ENCODE measurements at regions not wholly inside any gene's neighbourhood (a gene's known extent, or its start where the extent isn't known, plus 50 kb on each side); places are given as distances from the start of the nearest gene placed in this dataset.
"Not testable (repeated sequence)": the region's sequence is repeated elsewhere in the genome, so short reads cannot be mapped to it uniquely, and the experiment has no call there.

DNA sequence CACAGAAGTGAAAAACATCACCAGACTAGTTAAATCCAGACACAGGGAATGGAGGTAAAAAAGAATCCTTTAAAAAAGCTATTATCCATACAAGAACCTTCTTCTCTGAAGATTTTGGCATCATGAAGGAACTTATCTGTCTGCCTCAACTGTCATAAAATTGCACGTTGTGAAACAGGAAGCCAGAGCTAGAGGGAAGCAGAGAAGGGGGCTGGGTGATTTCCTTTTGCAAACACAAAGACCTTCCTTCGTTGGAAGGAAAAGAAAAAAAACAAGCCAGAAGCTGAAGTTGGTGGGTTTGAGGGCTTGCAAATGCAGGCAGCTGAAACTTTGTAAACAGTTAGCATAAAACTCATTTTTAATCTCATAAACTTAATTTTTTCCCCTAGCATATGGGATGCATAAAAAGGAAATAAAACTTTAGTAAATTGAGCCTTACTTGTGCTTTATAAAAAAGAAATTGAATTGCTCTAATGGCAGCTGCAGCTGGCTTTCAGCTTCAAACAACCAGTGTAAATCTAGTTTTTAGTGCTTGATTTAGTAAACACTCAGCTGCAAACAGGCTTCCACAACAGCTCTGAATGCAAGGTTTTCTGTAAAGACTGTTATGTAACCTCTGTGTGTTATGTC is 101.6 kb downstream of the OTUD1 start:
- H3K4me3 ChIP-seq (ENCODE audit: low read depth in 1 of 5, low read length in 5 of 5), result no peak overlapping the region
- no peak overlapping the region for H3K27ac ChIP-seq (ENCODE audit: low read depth, low read length)
- H3K9me3 ChIP-seq (ENCODE audit: control insufficient read depth in 5 of 5, low read length in 5 of 5), result no peaks in the 10 kb centered on the region
- no peaks in the 10 kb centered on the region for H3K36me3 ChIP-seq (ENCODE audit: control insufficient read depth in 5 of 5, insufficient read depth in 5 of 5, low read length in 5 of 5)
- H3K4me1 ChIP-seq (ENCODE audit: control insufficient read depth in 5 of 5, insufficient read depth in 5 of 5, low read length in 5 of 5), result peaks cover 0 to 17% (median 10%) of the 10 kb centered on the region in 5 donors
- H3K27me3 ChIP-seq (ENCODE audit: control insufficient read depth in 5 of 5, insufficient read depth in 4 of 5, low read length in 5 of 5), result no peaks in the 10 kb centered on the region
- H3K9ac ChIP-seq (ENCODE audit: low read length in 5 of 5), result no peak overlapping the region

DNA sequence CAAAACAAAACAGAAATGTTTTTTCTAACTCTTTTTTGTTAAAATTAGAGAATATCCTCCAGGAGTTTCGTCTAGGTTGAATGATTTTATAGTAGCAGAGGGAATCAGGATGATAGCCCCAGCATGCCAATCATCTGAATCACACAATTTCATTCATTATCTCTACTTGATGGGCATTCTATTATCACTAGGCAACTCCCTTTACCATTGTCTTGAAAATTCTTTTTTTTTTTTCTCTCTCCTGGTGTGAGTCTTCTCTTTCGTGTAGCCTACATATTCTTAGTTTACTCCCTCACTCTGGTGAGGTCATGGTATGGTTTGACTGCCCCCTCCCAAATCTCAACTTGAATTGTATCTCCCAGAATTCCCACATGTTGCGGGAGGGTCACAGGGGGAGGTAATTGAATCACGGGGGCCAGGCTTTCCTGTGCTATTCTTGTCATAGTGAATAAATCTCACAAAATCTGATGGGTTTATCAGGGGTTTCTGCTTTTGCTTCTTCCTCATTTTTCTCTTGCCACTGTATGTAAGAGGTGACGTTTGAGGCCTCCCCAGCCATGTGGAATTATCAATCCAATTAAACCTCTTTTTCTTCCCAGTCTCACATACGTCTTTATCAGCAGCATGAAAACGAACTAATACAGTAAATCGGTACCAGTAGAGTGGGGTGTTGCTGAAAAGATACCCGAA is 105.0 kb downstream of the OTUD1 start:
- Histone ChIP-seq H3K27ac (ENCODE audit: low read depth, low read length) (no peak overlapping the region), H3K4me3 (ENCODE audit: low read depth in 1 of 5, low read length in 5 of 5) (no peak overlapping the region), H3K36me3 (ENCODE audit: control insufficient read depth in 5 of 5, insufficient read depth in 5 of 5, low read length in 5 of 5) (no peaks in the 10 kb centered on the region), H3K4me1 (ENCODE audit: control insufficient read depth in 5 of 5, insufficient read depth in 5 of 5, low read length in 5 of 5) (peaks cover 0 to 17% (median 10%) of the 10 kb centered on the region in 5 donors), H3K27me3 (ENCODE audit: control insufficient read depth in 5 of 5, insufficient read depth in 4 of 5, low read length in 5 of 5) (no peaks in the 10 kb centered on the region), H3K9me3 (ENCODE audit: control insufficient read depth in 5 of 5, low read length in 5 of 5) (no peaks in the 10 kb centered on the region), H3K9ac (ENCODE audit: low read length in 5 of 5) (no peak overlapping the region)

DNA sequence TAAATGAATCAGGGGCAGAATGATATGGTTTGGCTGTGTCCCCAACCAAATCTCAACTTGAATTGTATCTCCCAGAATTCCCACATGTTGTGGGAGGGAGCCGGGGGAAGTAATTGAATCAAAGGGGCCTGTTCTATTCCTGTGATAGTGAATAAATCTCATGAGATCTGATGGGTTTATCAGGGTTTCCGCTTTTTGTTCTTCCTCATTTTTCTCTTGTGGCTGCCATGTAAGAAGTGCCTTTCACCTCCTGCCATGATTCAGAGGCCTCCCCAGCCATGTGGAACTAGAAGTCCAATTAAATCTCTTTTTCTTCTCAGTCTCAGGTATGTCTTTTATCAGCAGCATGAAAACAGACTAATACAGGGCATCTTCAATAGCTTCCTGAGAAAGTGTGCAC is 107.0 kb downstream of the OTUD1 start:
- not testable (repeated sequence) for H3K27me3 ChIP-seq (ENCODE audit: control insufficient read depth in 5 of 5, insufficient read depth in 4 of 5, low read length in 5 of 5); H3K4me3 ChIP-seq (ENCODE audit: low read depth in 1 of 5, low read length in 5 of 5); H3K9ac ChIP-seq (ENCODE audit: low read length in 5 of 5); H3K9me3 ChIP-seq (ENCODE audit: control insufficient read depth in 5 of 5, low read length in 5 of 5); H3K4me1 ChIP-seq (ENCODE audit: control insufficient read depth in 5 of 5, insufficient read depth in 5 of 5, low read length in 5 of 5); H3K27ac ChIP-seq (ENCODE audit: low read depth, low read length); H3K36me3 ChIP-seq (ENCODE audit: control insufficient read depth in 5 of 5, insufficient read depth in 5 of 5, low read length in 5 of 5)

DNA sequence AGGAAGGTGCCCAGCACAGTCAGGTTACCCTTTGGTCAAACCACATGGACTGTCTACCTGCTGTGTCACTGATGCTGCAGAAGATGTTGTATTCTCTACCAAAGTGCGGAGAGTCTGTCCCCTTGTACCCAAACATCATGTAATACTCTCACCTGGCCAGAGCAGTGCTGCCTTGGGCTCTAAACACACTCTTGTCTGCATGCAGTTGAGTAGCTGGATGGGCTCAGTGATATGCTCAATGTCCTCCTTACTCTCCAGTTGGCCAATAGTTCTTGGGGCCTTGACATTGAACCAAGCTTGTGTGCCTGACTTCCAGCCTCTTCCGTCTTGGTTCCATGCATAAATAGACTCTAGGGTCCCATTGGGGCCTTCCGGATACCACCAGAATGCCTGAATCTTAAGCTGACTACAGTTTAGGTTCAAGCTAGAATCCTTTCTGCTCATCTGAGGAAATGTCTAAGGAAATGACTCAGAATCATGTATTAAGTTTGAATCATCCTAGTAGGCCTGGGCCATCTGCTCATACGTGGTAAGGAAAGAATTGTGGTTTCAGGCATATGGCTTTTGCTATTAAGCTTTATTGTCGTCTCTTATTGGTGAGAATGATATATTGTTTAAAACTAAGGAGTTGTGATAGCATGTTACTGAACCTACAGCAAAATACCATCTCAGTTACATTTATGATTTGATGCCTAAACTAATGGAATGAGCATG is 118.0 kb downstream of the OTUD1 start:
- no peak overlapping the region for H3K9ac ChIP-seq (ENCODE audit: low read length in 5 of 5)
- H3K4me3 ChIP-seq (ENCODE audit: low read depth in 1 of 5, low read length in 5 of 5), result no peak overlapping the region
- no peaks in the 10 kb centered on the region for H3K4me1 ChIP-seq (ENCODE audit: control insufficient read depth in 5 of 5, insufficient read depth in 5 of 5, low read length in 5 of 5)
- H3K9me3 ChIP-seq (ENCODE audit: control insufficient read depth in 5 of 5, low read length in 5 of 5), result peaks cover 0 to 8% (median 0%) of the 10 kb centered on the region in 5 donors
- no peaks in the 10 kb centered on the region for H3K36me3 ChIP-seq (ENCODE audit: control insufficient read depth in 5 of 5, insufficient read depth in 5 of 5, low read length in 5 of 5)
- H3K27ac ChIP-seq (ENCODE audit: low read depth, low read length), result no peak overlapping the region
- H3K27me3 ChIP-seq (ENCODE audit: control insufficient read depth in 5 of 5, insufficient read depth in 4 of 5, low read length in 5 of 5), result no peaks in the 10 kb centered on the region

DNA sequence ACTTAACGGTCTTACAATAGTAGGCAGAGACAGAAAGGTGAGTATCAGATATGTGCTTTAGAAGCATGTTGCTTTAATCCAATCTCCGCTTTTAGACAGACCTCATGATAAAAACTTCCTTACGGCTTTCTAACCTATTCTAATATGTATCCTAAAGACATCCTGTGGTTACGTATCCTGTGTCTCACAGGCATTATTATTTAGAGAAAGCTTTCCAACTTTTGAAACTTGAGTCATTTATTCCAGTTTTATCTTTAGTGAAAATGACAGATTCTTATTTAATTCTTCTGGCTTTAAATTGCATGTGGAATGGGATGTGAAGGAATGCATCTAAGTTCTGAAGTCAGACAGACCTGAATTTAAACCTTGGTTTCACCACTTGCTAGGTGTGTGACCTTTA is 118.9 kb downstream of the OTUD1 start:
- no peak overlapping the region for H3K9ac ChIP-seq (ENCODE audit: low read length in 5 of 5)
- H3K9me3 ChIP-seq (ENCODE audit: control insufficient read depth in 5 of 5, low read length in 5 of 5), result peaks cover 0 to 15% (median 4%) of the 10 kb centered on the region in 5 donors
- no peak overlapping the region for H3K27ac ChIP-seq (ENCODE audit: low read depth, low read length)

DNA sequence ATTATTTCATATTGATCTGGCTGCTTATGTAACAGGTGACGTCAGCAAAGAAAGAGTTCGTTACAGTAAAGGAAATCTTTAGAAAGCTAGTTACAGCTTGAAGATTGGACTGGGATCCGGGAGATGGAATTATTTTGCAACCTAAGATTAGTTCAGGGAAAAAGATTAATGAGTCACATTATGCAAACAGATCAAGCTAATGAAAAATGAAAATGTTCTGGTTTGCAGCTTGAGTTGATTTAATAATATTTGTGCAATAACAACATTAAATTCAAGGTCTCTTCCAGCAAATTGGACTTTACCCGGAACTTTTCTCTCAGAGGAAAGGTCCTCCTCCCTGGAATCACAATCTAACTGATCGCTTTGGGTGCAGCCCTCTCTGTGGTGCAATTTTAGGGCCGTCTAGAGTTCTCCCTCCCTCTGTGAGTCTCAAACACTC is 119.5 kb downstream of the OTUD1 start:
- Histone ChIP-seq H3K9ac (ENCODE audit: low read length in 5 of 5) (no peak overlapping the region), H3K27ac (ENCODE audit: low read depth, low read length) (no peak overlapping the region), H3K27me3 (ENCODE audit: control insufficient read depth in 5 of 5, insufficient read depth in 4 of 5, low read length in 5 of 5) (no peaks in the 10 kb centered on the region), H3K4me3 (ENCODE audit: low read depth in 1 of 5, low read length in 5 of 5) (peak overlapping the region in 1 of 5 donors; percentile 31), H3K9me3 (ENCODE audit: control insufficient read depth in 5 of 5, low read length in 5 of 5) (peaks cover 0 to 15% (median 4%) of the 10 kb centered on the region in 5 donors), H3K4me1 (ENCODE audit: control insufficient read depth in 5 of 5, insufficient read depth in 5 of 5, low read length in 5 of 5) (no peaks in the 10 kb centered on the region), H3K36me3 (ENCODE audit: control insufficient read depth in 5 of 5, insufficient read depth in 5 of 5, low read length in 5 of 5) (no peaks in the 10 kb centered on the region)

More for the DNA sequence above, 118.9 kb downstream of the OTUD1 start:
- no peak overlapping the region for H3K4me3 ChIP-seq (ENCODE audit: low read depth in 1 of 5, low read length in 5 of 5)
- no peaks in the 10 kb centered on the region for H3K27me3 ChIP-seq (ENCODE audit: control insufficient read depth in 5 of 5, insufficient read depth in 4 of 5, low read length in 5 of 5)
- H3K4me1 ChIP-seq (ENCODE audit: control insufficient read depth in 5 of 5, insufficient read depth in 5 of 5, low read length in 5 of 5), result no peaks in the 10 kb centered on the region
- no peaks in the 10 kb centered on the region for H3K36me3 ChIP-seq (ENCODE audit: control insufficient read depth in 5 of 5, insufficient read depth in 5 of 5, low read length in 5 of 5)

DNA sequence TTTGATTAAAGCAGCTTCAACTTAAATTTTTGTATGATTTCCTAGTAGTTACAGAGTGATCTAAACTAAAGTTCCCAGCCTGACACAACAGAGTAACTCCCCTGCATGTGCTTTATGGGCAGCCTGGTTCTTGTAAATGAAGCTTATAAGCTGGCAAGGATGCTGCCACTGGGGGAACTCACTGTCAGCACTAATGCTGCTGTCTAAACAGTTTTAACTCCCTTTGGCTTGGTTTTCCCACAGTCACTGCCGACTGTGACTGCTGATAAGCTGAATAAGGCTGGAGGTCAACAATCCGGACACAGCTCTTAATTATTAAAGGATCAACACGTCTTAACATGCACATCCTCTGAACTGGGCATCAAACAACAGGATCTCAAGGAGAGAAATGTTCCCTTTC is 130.1 kb downstream of the OTUD1 start:
- Histone ChIP-seq H3K4me3 (ENCODE audit: low read depth in 1 of 5, low read length in 5 of 5) (no peak overlapping the region), H3K4me1 (ENCODE audit: control insufficient read depth in 5 of 5, insufficient read depth in 5 of 5, low read length in 5 of 5) (no peaks in the 10 kb centered on the region), H3K27ac (ENCODE audit: low read depth, low read length) (no peak overlapping the region)

DNA sequence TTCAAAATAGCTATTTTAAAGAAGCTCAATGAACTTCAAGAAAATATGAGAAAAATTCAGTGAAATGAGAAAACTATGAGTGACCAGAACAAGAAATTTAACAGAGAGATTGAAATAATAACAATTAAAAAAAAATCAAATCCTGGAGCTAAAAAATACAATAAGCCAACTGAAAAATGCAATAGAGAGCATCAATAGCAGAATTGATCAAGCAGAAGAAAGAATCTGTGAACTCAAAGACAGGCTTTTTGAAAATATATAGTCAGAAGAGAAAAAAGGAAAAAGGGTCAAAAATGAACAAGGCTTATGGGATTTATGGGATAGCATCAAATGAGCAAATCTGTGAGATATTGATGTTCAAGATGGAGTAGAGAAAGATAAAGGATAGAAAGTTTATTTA is 133.0 kb downstream of the OTUD1 start:
- no peak overlapping the region for H3K27ac ChIP-seq (ENCODE audit: low read depth, low read length)
- H3K36me3 ChIP-seq (ENCODE audit: control insufficient read depth in 5 of 5, insufficient read depth in 5 of 5, low read length in 5 of 5), result no peaks in the 10 kb centered on the region
- no peak overlapping the region for H3K9ac ChIP-seq (ENCODE audit: low read length in 5 of 5)
- no peak overlapping the region for H3K4me3 ChIP-seq (ENCODE audit: low read depth in 1 of 5, low read length in 5 of 5)
- H3K27me3 ChIP-seq (ENCODE audit: control insufficient read depth in 5 of 5, insufficient read depth in 4 of 5, low read length in 5 of 5), result no peaks in the 10 kb centered on the region
- no peaks in the 10 kb centered on the region for H3K4me1 ChIP-seq (ENCODE audit: control insufficient read depth in 5 of 5, insufficient read depth in 5 of 5, low read length in 5 of 5)
- H3K9me3 ChIP-seq (ENCODE audit: control insufficient read depth in 5 of 5, low read length in 5 of 5), result peaks cover 0 to 20% (median 18%) of the 10 kb centered on the region in 5 donors

More for the DNA sequence above, 130.1 kb downstream of the OTUD1 start:
- H3K36me3 ChIP-seq (ENCODE audit: control insufficient read depth in 5 of 5, insufficient read depth in 5 of 5, low read length in 5 of 5), result no peaks in the 10 kb centered on the region
- no peak overlapping the region for H3K9ac ChIP-seq (ENCODE audit: low read length in 5 of 5)
- H3K9me3 ChIP-seq (ENCODE audit: control insufficient read depth in 5 of 5, low read length in 5 of 5), result peaks cover 0 to 23% (median 19%) of the 10 kb centered on the region in 5 donors
- no peaks in the 10 kb centered on the region for H3K27me3 ChIP-seq (ENCODE audit: control insufficient read depth in 5 of 5, insufficient read depth in 4 of 5, low read length in 5 of 5)

DNA sequence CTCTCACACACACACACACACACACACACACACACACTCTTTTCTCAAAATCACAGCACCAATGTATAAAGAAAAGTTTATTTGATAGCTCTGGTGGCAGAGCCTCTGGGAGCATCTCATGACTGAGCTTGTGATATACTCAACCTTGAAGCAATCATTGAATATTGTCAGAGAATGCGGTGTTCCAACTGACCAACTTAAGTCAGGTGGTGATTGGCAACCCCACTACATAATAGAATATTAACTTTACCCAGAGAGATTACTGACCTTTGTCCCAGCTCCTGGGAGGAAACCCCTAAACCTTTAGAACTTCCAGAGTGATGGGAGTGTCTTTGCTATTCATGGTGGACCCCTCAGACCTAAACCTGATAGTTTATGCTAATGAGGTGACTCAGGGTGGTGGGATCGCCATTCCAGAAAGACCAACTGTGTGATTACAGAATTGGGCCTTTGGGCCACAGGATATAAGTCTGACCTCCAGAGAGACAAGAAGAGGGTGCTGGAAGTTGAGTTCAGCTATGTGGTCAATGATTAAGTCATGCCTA is 143.1 kb downstream of the OTUD1 start:
- no peaks in the 10 kb centered on the region for H3K9me3 ChIP-seq (ENCODE audit: control insufficient read depth in 5 of 5, low read length in 5 of 5)
- no peaks in the 10 kb centered on the region for H3K4me1 ChIP-seq (ENCODE audit: control insufficient read depth in 5 of 5, insufficient read depth in 5 of 5, low read length in 5 of 5)
- no peak overlapping the region for H3K9ac ChIP-seq (ENCODE audit: low read length in 5 of 5)
- no peaks in the 10 kb centered on the region for H3K27me3 ChIP-seq (ENCODE audit: control insufficient read depth in 5 of 5, insufficient read depth in 4 of 5, low read length in 5 of 5)
- no peaks in the 10 kb centered on the region for H3K36me3 ChIP-seq (ENCODE audit: control insufficient read depth in 5 of 5, insufficient read depth in 5 of 5, low read length in 5 of 5)
- no peak overlapping the region for H3K27ac ChIP-seq (ENCODE audit: low read depth, low read length)
- no peak overlapping the region for H3K4me3 ChIP-seq (ENCODE audit: low read depth in 1 of 5, low read length in 5 of 5)

DNA sequence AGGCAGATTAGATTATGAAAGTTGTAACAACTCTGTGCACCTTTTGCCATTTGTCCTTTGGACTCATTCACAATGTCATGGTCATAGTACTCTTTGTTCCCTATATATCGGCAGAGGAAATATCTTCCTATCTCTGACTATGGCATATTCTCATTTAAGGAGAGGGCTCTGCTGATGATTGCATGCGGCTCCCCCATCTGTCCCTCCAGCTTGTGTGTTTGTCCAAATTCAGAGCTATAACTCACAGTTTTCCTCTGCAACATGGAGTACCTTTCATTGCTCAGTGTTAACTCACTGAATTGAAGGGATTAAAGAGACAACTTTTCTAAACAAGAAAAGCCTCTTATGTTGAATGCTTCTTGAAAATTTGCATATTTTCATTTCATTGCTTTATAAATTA is 145.5 kb downstream of the OTUD1 start:
- H3K9me3 ChIP-seq (ENCODE audit: control insufficient read depth in 5 of 5, low read length in 5 of 5), result no peaks in the 10 kb centered on the region
- no peaks in the 10 kb centered on the region for H3K4me1 ChIP-seq (ENCODE audit: control insufficient read depth in 5 of 5, insufficient read depth in 5 of 5, low read length in 5 of 5)
- no peaks in the 10 kb centered on the region for H3K27me3 ChIP-seq (ENCODE audit: control insufficient read depth in 5 of 5, insufficient read depth in 4 of 5, low read length in 5 of 5)
- no peak overlapping the region for H3K27ac ChIP-seq (ENCODE audit: low read depth, low read length)
- H3K36me3 ChIP-seq (ENCODE audit: control insufficient read depth in 5 of 5, insufficient read depth in 5 of 5, low read length in 5 of 5), result no peaks in the 10 kb centered on the region
- H3K9ac ChIP-seq (ENCODE audit: low read length in 5 of 5), result no peak overlapping the region
- no peak overlapping the region for H3K4me3 ChIP-seq (ENCODE audit: low read depth in 1 of 5, low read length in 5 of 5)

All from subcutaneous abdominal adipose tissue (tissue), 5 donors.